ENCODE measurements at regions not wholly inside any gene's neighbourhood (a gene's known extent, or its start where the extent isn't known, plus 50 kb on each side); places are given as distances from the start of the nearest gene placed in this dataset.
"Not testable (repeated sequence)": the region's sequence is repeated elsewhere in the genome, so short reads cannot be mapped to it uniquely, and the experiment has no call there.

GRCh38 chr12:112694065-112694464 lies 97.5 kb upstream of the RPH3A start:
- intact Hi-C loops (cut with DNase I): no loop called here
- Histone ChIP-seq H3K36me3 (ENCODE audit: control insufficient read depth in 2 of 3, insufficient read depth in 3 of 3, low read length in 3 of 3) (no peaks in the 10 kb centered on the region), H3K4me1 (ENCODE audit: control insufficient read depth in 2 of 3, insufficient read depth in 2 of 3, low read depth in 1 of 3, low read length in 3 of 3) (no peaks in the 10 kb centered on the region), H3K27me3 (ENCODE audit: control insufficient read depth, insufficient read depth, low read length) (no peaks in the 10 kb centered on the region), H3K9ac (ENCODE audit: low read length in 3 of 3) (no peak overlapping the region), H3K9me3 (ENCODE audit: control insufficient read depth in 2 of 3, insufficient read depth in 1 of 3, low read length in 3 of 3) (no peaks in the 10 kb centered on the region), H3K4me3 (ENCODE audit: low read length in 3 of 3) (no peak overlapping the region), H3K27ac (ENCODE audit: low read depth in 2 of 2, low read length in 2 of 2) (no peak overlapping the region)
- no peak for TF ChIP-seq CTCF (IDR thresholded peaks at IDR 0.05; ENCODE audit: borderline replicate concordance, extremely low read depth, insufficient read depth)
- no peak for FAIRE-seq
- DNase-seq: no peak

GRCh38 chr12:112697441-112697840 lies 94.1 kb upstream of the RPH3A start:
- H3K9ac ChIP-seq (ENCODE audit: low read length in 3 of 3); H3K27me3 ChIP-seq (ENCODE audit: control insufficient read depth, insufficient read depth, low read length); intact Hi-C loops (cut with DNase I); DNase-seq; H3K9me3 ChIP-seq (ENCODE audit: control insufficient read depth in 2 of 3, insufficient read depth in 1 of 3, low read length in 3 of 3); H3K4me1 ChIP-seq (ENCODE audit: control insufficient read depth in 2 of 3, insufficient read depth in 2 of 3, low read depth in 1 of 3, low read length in 3 of 3); FAIRE-seq; H3K36me3 ChIP-seq (ENCODE audit: control insufficient read depth in 2 of 3, insufficient read depth in 3 of 3, low read length in 3 of 3); H3K4me3 ChIP-seq (ENCODE audit: low read length in 3 of 3); H3K27ac ChIP-seq (ENCODE audit: low read depth in 2 of 2, low read length in 2 of 2): not testable (repeated sequence)

GRCh38 chr12:112705037-112705632 lies 86.4 kb upstream of the RPH3A start:
- FAIRE-seq (no peak), DNase-seq (no peak)
- Histone ChIP-seq H3K9me3 (ENCODE audit: control insufficient read depth in 2 of 3, insufficient read depth in 1 of 3, low read length in 3 of 3) (no peaks in the 10 kb centered on the region), H3K4me3 (ENCODE audit: low read length in 3 of 3) (no peak overlapping the region), H3K36me3 (ENCODE audit: control insufficient read depth in 2 of 3, insufficient read depth in 3 of 3, low read length in 3 of 3) (no peaks in the 10 kb centered on the region), H3K27ac (ENCODE audit: low read depth in 2 of 2, low read length in 2 of 2) (no peak overlapping the region), H3K4me1 (ENCODE audit: control insufficient read depth in 2 of 3, insufficient read depth in 2 of 3, low read depth in 1 of 3, low read length in 3 of 3) (no peaks in the 10 kb centered on the region), H3K9ac (ENCODE audit: low read length in 3 of 3) (no peak overlapping the region), H3K27me3 (ENCODE audit: control insufficient read depth, insufficient read depth, low read length) (no peaks in the 10 kb centered on the region)
- intact Hi-C loops (cut with DNase I): no loop called here
- no peak for TF ChIP-seq CTCF (IDR thresholded peaks at IDR 0.05; ENCODE audit: borderline replicate concordance, extremely low read depth, insufficient read depth)

- Histone ChIP-seq H3K36me3 (ENCODE audit: control insufficient read depth in 2 of 3, insufficient read depth in 3 of 3, low read length in 3 of 3) (no peaks in the 10 kb centered on the region), H3K9me3 (ENCODE audit: control insufficient read depth in 2 of 3, insufficient read depth in 1 of 3, low read length in 3 of 3) (no peaks in the 10 kb centered on the region), H3K9ac (ENCODE audit: low read length in 3 of 3) (no peak overlapping the region), H3K4me3 (ENCODE audit: low read length in 3 of 3) (no peak overlapping the region), H3K27ac (ENCODE audit: low read depth in 2 of 2, low read length in 2 of 2) (no peak overlapping the region), H3K4me1 (ENCODE audit: control insufficient read depth in 2 of 3, insufficient read depth in 2 of 3, low read depth in 1 of 3, low read length in 3 of 3) (no peaks in the 10 kb centered on the region), H3K27me3 (ENCODE audit: control insufficient read depth, insufficient read depth, low read length) (no peaks in the 10 kb centered on the region)
- no peak for TF ChIP-seq CTCF (IDR thresholded peaks at IDR 0.05; ENCODE audit: borderline replicate concordance, extremely low read depth, insufficient read depth)
- no peak for FAIRE-seq
- DNase-seq: no peak
- intact Hi-C loops (cut with DNase I): no loop called here
Observed at GRCh38 chr12:112710414-112710813, 81.1 kb upstream of the RPH3A start.
